GM18502 (cell line): ENCODE measurements at regions not wholly inside any gene's neighbourhood (a gene's known extent, or its start where the extent isn't known, plus 50 kb on each side); places are given as distances from the start of the nearest gene placed in this dataset.

Source experiments
- ATAC-seq: cut with Tn5 transposase; IDR thresholded peaks from one replicate; pipeline ENCODE4 v1.9.1; 2021; ENCODE audit warnings: mild to moderate bottlenecking; ENCODE audit not compliant: unreplicated experiment, poor library complexity

DNA sequence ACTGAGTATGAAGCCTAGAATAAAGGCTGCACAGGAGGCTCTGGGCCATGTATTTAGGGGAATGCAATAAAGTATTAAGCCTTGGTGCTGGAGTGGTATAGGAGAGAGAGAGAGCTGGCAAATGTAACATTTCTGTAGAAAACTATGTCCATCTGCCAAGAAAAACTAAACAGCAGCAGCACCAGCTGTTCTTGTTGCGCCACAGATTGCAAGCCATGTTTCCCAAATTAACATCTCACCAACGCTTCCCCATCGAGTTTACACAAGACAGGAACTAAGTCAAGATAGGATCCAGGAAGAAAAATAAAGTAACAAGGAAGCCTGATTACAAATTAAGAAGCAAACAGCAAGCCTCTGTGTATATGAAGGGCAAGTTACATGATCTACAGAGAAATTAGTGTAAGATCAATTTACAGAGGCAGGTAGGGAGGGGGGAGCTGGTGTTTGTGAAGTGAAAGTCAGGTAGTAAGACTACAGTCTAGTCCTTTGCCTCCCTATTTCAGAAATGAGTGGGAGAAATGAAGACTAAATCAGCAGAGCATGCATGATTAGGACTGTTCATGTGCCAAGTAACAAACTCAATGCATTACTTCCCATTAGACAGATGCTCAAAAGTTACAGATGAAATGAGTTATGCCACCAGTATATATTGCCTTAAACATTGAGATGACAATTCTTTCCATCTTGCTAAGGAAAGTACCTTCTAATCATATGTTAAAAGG, 900.5 kb downstream of the EPHA3 start:
- ATAC-seq: no peak

- ATAC-seq: no peak
These were observed 902.9 kb downstream of the EPHA3 start for GRCh38 chr3:90010341-90010740.

DNA sequence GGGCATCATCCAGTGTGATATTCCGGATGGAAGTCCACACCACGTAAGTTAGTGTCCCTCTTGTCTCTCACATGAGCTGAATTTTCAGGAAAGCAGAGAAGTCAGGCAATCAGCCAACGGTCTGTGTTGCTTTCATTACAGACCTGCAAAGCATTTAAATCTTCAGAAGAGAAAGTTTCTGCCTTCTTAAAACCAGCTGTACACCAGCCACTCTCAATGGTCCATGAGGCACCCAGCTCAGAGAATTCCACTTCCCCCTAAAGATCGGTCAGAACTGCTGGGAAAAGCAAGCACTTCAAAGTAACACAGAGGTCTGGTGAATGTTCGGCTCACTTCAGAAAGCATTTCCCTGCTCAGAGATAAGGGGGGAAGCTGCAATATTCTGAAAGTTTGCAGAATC, 903.7 kb downstream of the EPHA3 start:
- no peak for ATAC-seq

GRCh38 chr3:90011596-90011995, 904.2 kb downstream of the EPHA3 start:
- ATAC-seq: no peak

DNA sequence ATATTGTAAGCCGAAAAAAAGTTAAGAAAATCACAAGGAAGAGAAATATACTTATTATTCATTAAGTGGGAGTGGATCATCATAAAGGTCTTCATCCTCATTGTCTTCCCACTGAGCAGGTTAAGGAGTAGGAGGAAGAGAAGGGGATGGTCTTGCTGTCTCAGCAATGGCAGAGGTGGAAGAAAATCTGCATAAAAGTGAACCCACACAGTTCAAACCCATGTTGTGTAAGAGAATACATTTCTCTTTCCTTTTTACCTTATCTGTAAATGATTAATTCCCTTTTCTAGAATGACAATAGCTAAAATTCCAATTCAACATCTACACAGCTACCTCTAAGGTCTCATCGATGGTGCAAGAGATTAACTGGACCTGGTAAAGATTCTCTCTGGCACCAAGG, 904.6 kb downstream of the EPHA3 start:
- ATAC-seq: no peak

DNA sequence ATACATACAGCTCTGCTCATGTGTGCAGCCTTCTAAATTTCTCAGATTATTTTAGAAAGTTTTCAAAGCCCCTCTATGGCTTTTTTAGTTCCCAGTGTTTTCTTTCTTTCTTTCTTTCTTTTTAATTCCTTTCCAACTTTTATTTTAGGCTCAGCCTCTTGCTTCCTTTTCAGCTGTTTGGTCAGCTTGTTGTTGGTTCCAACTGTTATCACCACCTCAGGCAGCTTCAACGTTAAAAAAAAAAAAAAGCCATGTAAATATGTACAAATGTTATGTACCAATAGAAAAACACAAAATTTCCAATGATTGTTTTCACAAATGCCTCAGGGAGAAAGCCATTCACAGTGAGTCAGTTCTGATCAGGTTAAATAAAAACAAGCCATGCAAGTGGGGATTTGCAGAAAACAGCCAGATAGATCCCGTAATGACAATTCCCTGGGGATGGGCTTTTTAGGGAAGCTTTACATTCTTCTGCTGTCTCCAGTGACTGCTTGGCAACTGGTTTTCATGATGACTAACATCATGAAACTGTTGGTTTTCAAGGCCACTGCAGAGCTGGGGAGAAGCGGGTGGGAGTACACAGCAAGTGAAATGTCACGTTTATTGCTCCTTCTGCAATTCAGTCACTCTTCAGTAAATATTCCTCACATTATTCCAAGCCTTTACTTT, 908.4 kb downstream of the EPHA3 start:
- ATAC-seq: no peak

GRCh38 chr3:90016555-90016954, 909.1 kb downstream of the EPHA3 start:
- no peak for ATAC-seq

GRCh38 chr3:90018779-90019178, 911.4 kb downstream of the EPHA3 start:
- no peak for ATAC-seq

DNA sequence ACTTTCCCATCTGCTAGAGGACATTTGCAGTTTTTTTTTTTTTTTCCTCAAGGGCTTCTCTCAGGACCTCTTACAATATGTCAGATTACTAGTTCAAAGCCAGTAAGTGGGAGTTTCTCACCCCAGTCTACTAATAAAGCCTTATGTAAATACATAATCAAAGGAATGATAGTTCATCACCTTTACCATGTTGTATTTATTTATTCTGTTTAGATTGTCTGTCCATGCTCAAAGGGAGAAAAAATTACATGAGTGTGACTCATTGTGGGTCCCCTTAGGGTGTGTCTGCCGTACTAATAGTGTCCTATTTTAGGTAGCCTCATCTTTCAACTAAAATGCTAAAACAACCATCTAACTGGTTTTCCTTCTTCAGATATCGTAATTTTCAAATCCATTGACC, 917.6 kb downstream of the EPHA3 start:
- ATAC-seq: no peak

DNA sequence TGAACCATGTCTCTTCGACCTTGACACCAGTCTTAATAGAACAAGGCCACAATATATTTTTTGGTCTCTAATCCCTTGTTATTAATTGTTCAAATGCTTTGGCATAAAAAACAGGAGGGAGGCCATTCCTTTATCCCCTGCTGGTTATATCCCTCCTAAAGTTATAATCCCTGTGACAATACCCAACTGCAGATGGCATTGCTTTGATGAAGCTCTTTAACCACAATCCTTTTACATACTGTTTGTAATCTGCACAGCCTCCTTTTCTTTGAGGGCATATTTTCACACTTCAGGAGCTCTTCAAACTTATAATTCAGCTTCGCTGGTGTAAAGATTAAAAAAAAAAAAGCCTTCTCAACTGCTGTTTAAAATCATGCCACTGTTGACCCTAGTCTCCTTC, 919.0 kb downstream of the EPHA3 start:
- ATAC-seq: no peak

GRCh38 chr3:90031121-90031520, 923.7 kb downstream of the EPHA3 start:
- no peak for ATAC-seq

- no peak for ATAC-seq
These were observed 925.7 kb downstream of the EPHA3 start for GRCh38 chr3:90032980-90033641.

DNA sequence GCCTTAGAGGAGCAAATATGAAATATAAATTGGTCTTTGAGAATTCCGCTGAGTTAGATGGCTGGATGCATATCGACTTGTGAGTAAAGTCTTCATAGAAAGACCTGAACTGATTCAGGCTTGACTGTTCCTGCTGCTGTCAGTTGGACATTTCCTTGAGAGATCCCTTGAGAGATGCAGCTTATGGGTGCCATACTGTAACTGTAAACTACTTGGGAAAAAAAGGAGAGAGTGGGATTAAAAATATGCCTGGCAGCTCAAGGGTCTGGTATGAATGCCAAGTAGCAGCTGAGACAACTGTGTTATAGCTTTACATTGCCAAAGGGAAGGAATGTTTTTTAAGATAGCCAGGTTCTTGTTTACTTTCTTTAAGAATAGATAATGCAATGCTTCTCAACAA, 926.6 kb downstream of the EPHA3 start:
- no peak for ATAC-seq

DNA sequence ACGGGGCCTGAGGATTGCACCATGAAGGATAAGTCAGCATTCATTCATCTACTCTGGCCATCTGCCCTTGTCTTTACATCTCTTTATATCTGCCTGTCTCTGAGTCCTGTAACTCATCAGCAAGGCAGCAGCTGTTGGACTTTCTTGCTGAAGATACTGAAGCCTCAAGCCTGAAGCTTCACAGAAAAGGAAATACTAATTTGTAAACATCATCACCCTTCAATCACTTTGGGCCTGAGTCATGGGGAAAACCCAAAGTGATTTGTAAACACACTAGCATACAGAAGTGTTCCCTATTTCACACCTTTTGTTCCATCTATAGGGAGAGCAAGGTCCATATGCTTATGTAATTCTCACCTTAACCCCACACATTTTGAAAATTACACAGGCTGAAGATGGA, 928.2 kb downstream of the EPHA3 start:
- no peak for ATAC-seq

DNA sequence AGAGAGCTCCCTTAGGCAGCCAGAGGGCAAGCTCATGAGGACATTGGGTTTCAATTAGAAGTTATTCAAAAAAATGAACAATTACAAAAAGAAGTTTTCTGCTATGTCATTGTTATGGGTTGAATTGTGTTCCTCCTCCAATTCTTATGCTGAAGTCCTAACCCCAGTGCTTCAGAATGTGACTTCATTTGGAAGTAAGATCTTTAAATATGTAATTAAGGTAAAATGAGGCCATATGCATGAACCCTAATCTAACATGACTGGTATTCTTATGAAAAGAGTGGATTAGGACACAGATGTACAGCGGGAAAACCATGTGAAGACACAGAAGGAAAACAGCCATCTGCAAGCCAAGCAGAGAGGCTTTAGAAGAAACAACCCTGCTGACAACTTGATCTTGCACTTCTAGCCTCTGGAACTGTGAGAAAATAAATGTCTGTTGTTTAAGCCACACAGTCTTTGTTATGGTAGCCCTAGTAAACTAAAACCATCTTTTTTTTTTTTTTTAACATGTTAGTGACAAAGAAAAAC, 929.6 kb downstream of the EPHA3 start:
- no peak for ATAC-seq

DNA sequence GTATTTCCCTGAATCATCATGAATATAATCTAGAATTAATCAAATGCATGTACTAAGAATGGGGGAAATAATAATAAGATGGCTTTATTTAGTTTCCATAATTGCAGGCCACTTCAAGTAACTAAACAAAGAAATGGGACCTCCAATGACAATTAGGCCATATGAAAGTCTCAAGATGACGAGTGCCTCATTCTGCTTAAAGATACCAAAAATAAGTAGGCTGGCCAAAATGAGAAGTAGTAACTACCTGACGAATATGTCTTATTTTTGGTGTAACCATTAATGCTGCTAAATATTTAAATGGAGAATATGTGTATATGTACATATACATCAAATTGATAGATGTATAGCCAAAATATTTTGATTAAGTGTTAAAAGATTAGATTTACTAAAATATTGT, 932.6 kb downstream of the EPHA3 start:
- no peak for ATAC-seq

- ATAC-seq: no peak
These were observed 933.1 kb downstream of the EPHA3 start for GRCh38 chr3:90040554-90040953.

DNA sequence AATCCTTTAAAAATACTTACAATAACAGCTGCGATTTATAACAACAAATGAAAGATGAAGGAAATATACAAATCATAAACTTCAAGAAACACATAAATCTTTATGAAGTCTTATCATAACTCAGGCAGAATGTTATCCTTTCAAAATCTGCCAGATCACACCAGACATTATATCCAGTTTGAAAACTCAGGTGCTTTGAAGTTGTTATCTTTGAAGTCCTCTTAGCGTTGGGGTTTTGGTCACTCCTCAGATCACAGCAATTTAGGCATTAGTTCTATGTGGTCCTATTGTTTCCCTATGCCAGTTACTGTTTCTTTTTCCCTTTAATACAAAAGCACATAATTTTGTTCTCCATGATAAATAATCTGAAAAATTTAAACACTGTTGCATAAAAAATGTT, 934.6 kb downstream of the EPHA3 start:
- ATAC-seq: no peak

GRCh38 chr3:90043287-90043686, 935.9 kb downstream of the EPHA3 start:
- ATAC-seq: no peak

- no peak for ATAC-seq
These were observed 936.8 kb downstream of the EPHA3 start for GRCh38 chr3:90044084-90044816.
